Neural progenitor cell (in vitro differentiated cells): ENCODE measurements at regions not wholly inside any gene's neighbourhood (a gene's known extent, or its start where the extent isn't known, plus 50 kb on each side); places are given as distances from the start of the nearest gene placed in this dataset.

ENCODE experiments used
- CTCF ChIP-seq: fragments of 200-600 bp; sonication (generic); IDR thresholded peaks from 2 replicates; pipeline ENCODE4 v1.5.1; 2017; ENCODE audit warnings: antibody characterized with exemption, mild to moderate bottlenecking
- EZH2 ChIP-seq: fragments of 200-600 bp; sonication (generic); IDR thresholded peaks from 2 replicates; pipeline ENCODE4 v1.6.1; 2017; ENCODE audit warnings: antibody characterized with exemption, mild to moderate bottlenecking, moderate library complexity

DNA sequence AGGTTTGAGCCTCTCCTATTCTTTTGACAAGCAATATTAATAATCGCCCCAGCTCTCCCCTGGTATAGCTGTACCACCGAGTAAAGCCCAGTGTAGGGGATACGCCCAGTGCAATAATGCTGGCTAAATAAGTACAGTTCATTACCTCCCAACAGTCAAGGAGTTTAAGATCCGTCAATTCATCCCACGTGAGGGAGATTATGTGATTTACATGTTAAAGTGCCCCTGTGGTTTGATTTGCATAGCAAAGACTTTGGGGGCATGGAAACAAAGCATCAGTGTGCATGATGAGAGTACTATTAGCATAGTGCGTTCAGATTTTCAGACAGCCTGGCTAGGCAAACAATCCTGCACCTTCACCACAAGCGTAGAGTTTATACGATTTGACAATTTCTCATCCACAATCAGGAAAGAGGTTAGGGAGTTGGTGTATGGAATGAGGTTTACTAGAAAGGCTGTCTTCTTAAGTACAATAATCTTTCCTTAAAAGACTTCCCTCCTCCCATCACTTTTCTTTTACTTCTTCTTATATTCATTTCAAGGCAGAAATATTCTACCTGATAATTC lies 754.0 kb downstream of the DIAPH3 start:
- TF ChIP-seq CTCF (no peak), EZH2 (no peak)
